ENCODE measurements at regions not wholly inside any gene's neighbourhood (a gene's known extent, or its start where the extent isn't known, plus 50 kb on each side); places are given as distances from the start of the nearest gene placed in this dataset.
A peak's percentile ranks its signal among the peaks of the same experiment; 100 is the strongest.

GRCh38 chr15:66630801-66631351 lies 65.1 kb upstream of the LCTL start (continued):
- TF ChIP-seq, protein P1, sequence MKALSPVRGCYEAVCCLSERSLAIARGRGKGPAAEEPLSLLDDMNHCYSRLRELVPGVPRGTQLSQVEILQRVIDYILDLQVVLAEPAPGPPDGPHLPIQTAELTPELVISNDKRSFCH (CRISPR knock-in tag; IDR thresholded peaks at IDR 0.05), result no peak
- TF ChIP-seq, protein P1 (tag; IDR thresholded peaks at IDR 0.05), result 0 out of 2 replicates have a peak, but pooled peaks have one; percentile 22
- no peak for TF ChIP-seq KLF1 (tag; IDR thresholded peaks at IDR 0.05)
- peak in 1 of 2 experiments; percentile 61; a peak in 2 of 4 replicates for TF ChIP-seq MNT (conservative IDR thresholded peaks at IDR 0.05)
- no peak for TF ChIP-seq ZNF584 (CRISPR knock-in tag; IDR thresholded peaks at IDR 0.05; ENCODE audit: low read depth)
- TF ChIP-seq SMAD4 (CRISPR knock-in tag; conservative IDR thresholded peaks at IDR 0.05), result peak; percentile 99
- no peak for TF ChIP-seq FUS (optimal IDR thresholded peaks at IDR 0.05; ENCODE audit: low read depth, low read length)
- TF ChIP-seq MTF1 (CRISPR knock-in tag; IDR thresholded peaks at IDR 0.05; ENCODE audit: borderline replicate concordance), result no peak
- no peak for TF ChIP-seq ZNF696 (CRISPR knock-in tag; conservative IDR thresholded peaks at IDR 0.05)
- no peak for TF ChIP-seq NFATC3 (IDR thresholded peaks at IDR 0.05)
- TF ChIP-seq, protein P2, sequence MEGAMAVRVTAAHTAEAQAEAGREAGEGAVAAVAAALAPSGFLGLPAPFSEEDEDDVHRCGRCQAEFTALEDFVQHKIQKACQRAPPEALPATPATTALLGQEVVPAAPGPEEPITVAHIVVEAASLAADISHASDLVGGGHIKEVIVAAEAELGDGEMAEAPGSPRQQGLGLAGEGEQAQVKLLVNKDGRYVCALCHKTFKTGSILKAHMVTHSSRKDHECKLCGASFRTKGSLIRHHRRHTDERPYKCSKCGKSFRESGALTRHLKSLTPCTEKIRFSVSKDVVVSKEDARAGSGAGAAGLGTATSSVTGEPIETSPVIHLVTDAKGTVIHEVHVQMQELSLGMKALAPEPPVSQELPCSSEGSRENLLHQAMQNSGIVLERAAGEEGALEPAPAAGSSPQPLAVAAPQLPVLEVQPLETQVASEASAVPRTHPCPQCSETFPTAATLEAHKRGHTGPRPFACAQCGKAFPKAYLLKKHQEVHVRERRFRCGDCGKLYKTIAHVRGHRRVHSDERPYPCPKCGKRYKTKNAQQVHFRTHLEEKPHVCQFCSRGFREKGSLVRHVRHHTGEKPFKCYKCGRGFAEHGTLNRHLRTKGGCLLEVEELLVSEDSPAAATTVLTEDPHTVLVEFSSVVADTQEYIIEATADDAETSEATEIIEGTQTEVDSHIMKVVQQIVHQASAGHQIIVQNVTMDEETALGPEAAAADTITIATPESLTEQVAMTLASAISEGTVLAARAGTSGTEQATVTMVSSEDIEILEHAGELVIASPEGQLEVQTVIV (CRISPR knock-in tag; IDR thresholded peaks at IDR 0.05; ENCODE audit: borderline replicate concordance), result no peak
- TF ChIP-seq, protein P3, sequence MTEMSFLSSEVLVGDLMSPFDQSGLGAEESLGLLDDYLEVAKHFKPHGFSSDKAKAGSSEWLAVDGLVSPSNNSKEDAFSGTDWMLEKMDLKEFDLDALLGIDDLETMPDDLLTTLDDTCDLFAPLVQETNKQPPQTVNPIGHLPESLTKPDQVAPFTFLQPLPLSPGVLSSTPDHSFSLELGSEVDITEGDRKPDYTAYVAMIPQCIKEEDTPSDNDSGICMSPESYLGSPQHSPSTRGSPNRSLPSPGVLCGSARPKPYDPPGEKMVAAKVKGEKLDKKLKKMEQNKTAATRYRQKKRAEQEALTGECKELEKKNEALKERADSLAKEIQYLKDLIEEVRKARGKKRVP (CRISPR knock-in tag; IDR thresholded peaks at IDR 0.05), result peak; percentile 34; the same call in 1 of the 2 replicates
- TF ChIP-seq MBD2 (IDR thresholded peaks at IDR 0.05; ENCODE audit: borderline replicate concordance, low read depth), result peak; percentile 63
- TF ChIP-seq, protein P4, sequence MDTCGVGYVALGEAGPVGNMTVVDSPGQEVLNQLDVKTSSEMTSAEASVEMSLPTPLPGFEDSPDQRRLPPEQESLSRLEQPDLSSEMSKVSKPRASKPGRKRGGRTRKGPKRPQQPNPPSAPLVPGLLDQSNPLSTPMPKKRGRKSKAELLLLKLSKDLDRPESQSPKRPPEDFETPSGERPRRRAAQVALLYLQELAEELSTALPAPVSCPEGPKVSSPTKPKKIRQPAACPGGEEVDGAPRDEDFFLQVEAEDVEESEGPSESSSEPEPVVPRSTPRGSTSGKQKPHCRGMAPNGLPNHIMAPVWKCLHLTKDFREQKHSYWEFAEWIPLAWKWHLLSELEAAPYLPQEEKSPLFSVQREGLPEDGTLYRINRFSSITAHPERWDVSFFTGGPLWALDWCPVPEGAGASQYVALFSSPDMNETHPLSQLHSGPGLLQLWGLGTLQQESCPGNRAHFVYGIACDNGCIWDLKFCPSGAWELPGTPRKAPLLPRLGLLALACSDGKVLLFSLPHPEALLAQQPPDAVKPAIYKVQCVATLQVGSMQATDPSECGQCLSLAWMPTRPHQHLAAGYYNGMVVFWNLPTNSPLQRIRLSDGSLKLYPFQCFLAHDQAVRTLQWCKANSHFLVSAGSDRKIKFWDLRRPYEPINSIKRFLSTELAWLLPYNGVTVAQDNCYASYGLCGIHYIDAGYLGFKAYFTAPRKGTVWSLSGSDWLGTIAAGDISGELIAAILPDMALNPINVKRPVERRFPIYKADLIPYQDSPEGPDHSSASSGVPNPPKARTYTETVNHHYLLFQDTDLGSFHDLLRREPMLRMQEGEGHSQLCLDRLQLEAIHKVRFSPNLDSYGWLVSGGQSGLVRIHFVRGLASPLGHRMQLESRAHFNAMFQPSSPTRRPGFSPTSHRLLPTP (IDR thresholded peaks at IDR 0.05; ENCODE audit: borderline replicate concordance, extremely low read depth, insufficient read length), result no peak
- TF ChIP-seq TEAD2 (tag; IDR thresholded peaks at IDR 0.05), result no peak
- TF ChIP-seq LCOR (CRISPR knock-in tag; IDR thresholded peaks at IDR 0.05), result 0 out of 2 replicates have a peak, but pooled peaks have one; percentile 32
- no peak for TF ChIP-seq BCL6 (CRISPR knock-in tag; IDR thresholded peaks at IDR 0.05)
- peak; percentile 19 for TF ChIP-seq RBBP5 (IDR thresholded peaks at IDR 0.05; ENCODE audit: borderline replicate concordance, insufficient read depth, low read length, poor library complexity, severe bottlenecking)
- TF ChIP-seq NCOR1 (IDR thresholded peaks at IDR 0.05), result peak; percentile 97
- no peak for TF ChIP-seq SIN3A (IDR thresholded peaks at IDR 0.05; ENCODE audit: borderline replicate concordance in 2 of 2, control insufficient read depth in 1 of 2, low read depth in 2 of 2, low read length in 2 of 2)

Data from K562 (cell line).